ENCODE measurements at regions not wholly inside any gene's neighbourhood (a gene's known extent, or its start where the extent isn't known, plus 50 kb on each side); places are given as distances from the start of the nearest gene placed in this dataset.
"Not testable (repeated sequence)": the region's sequence is repeated elsewhere in the genome, so short reads cannot be mapped to it uniquely, and the experiment has no call there.

GRCh38 chr5:86374611-86375010 lies 243.1 kb upstream of the COX7C start:
- DNase-seq (no peak), ATAC-seq (no peak)
- intact Hi-C loops (cut with DNase I, micrococcal nuclease): no loop called here

- intact Hi-C loops (cut with DNase I, micrococcal nuclease): no loop called here
These were observed 241.5 kb upstream of the COX7C start for GRCh38 chr5:86376214-86376613.

GRCh38 chr5:86403190-86403589 lies 214.6 kb upstream of the COX7C start:
- intact Hi-C loops (cut with DNase I, micrococcal nuclease): no loop called here
- no peak for ATAC-seq
- DNase-seq: no peak

More at GRCh38 chr5:86376214-86376613, 241.5 kb upstream of the COX7C start:
- no peak for DNase-seq
- ATAC-seq: no peak

GRCh38 chr5:86404256-86404655 lies 213.5 kb upstream of the COX7C start:
- intact Hi-C loops (cut with DNase I, micrococcal nuclease): no loop called here
- no peak for DNase-seq
- ATAC-seq: no peak

- intact Hi-C loops (cut with DNase I, micrococcal nuclease): no loop called here
- ATAC-seq (no peak), DNase-seq (no peak)
These were observed 210.0 kb upstream of the COX7C start for GRCh38 chr5:86407711-86408110.

GRCh38 chr5:86411596-86411995 lies 206.1 kb upstream of the COX7C start:
- ATAC-seq (no peak), DNase-seq (no peak)
- intact Hi-C loops (cut with DNase I, micrococcal nuclease): no loop called here

GRCh38 chr5:86427158-86427557 lies 190.6 kb upstream of the COX7C start:
- ATAC-seq (no peak), DNase-seq (no peak)

GRCh38 chr5:86439593-86440110 lies 178.1 kb upstream of the COX7C start:
- no peak for ATAC-seq
- intact Hi-C loops (cut with DNase I, micrococcal nuclease): no loop called here

More at GRCh38 chr5:86427158-86427557, 190.6 kb upstream of the COX7C start:
- intact Hi-C loops (cut with DNase I, micrococcal nuclease): no loop called here

GRCh38 chr5:86442036-86442745 lies 175.6 kb upstream of the COX7C start:
- DNase-seq: no peak
- no peak for ATAC-seq
- intact Hi-C loops (cut with DNase I, micrococcal nuclease): no loop called here

More at GRCh38 chr5:86439593-86440110, 178.1 kb upstream of the COX7C start:
- no peak for DNase-seq

GRCh38 chr5:86447362-86447761 lies 170.4 kb upstream of the COX7C start:
- no peak for ATAC-seq
- intact Hi-C loops (cut with DNase I, micrococcal nuclease): no loop called here
- no peak for DNase-seq

- ATAC-seq (no peak), DNase-seq (no peak)
- intact Hi-C loops (cut with DNase I, micrococcal nuclease): no loop called here
These were observed 165.5 kb upstream of the COX7C start for GRCh38 chr5:86452251-86452650.

GRCh38 chr5:86460519-86460918 lies 157.2 kb upstream of the COX7C start:
- ATAC-seq (no peak), DNase-seq (no peak)
- intact Hi-C loops (cut with DNase I, micrococcal nuclease): no loop called here

- intact Hi-C loops (cut with DNase I, micrococcal nuclease): no loop called here
- no peak for ATAC-seq
- DNase-seq: no peak
These were observed 156.4 kb upstream of the COX7C start for GRCh38 chr5:86461169-86461956.

GRCh38 chr5:86463339-86463738 lies 154.4 kb upstream of the COX7C start:
- ATAC-seq (no peak), DNase-seq (no peak)
- intact Hi-C loops (cut with DNase I, micrococcal nuclease): no loop called here

GRCh38 chr5:86465052-86465838 lies 152.5 kb upstream of the COX7C start:
- DNase-seq (no peak), ATAC-seq (no peak)
- intact Hi-C loops (cut with DNase I, micrococcal nuclease): no loop called here

- intact Hi-C loops (cut with DNase I, micrococcal nuclease); DNase-seq; ATAC-seq: not testable (repeated sequence)
These were observed 151.0 kb upstream of the COX7C start for GRCh38 chr5:86466721-86467120.

GRCh38 chr5:86482008-86482407 lies 135.7 kb upstream of the COX7C start:
- DNase-seq (no peak), ATAC-seq (no peak)
- intact Hi-C loops (cut with DNase I, micrococcal nuclease): no loop called here

GRCh38 chr5:86493777-86494176 lies 124.0 kb upstream of the COX7C start:
- intact Hi-C loops (cut with DNase I, micrococcal nuclease): no loop called here
- DNase-seq (no peak), ATAC-seq (no peak)

- no peak for ATAC-seq
- DNase-seq: no peak
- intact Hi-C loops (cut with DNase I, micrococcal nuclease): no loop called here
These were observed 116.8 kb upstream of the COX7C start for GRCh38 chr5:86500947-86501346.
